Astrocyte of the hippocampus (primary cell): ENCODE measurements at regions not wholly inside any gene's neighbourhood (a gene's known extent, or its start where the extent isn't known, plus 50 kb on each side); places are given as distances from the start of the nearest gene placed in this dataset.

Experiments used
- DNase-seq: peaks from one replicate; pipeline ENCODE4 v3.0.0; 2011; ENCODE audit warnings: low read depth, low spot score

DNA sequence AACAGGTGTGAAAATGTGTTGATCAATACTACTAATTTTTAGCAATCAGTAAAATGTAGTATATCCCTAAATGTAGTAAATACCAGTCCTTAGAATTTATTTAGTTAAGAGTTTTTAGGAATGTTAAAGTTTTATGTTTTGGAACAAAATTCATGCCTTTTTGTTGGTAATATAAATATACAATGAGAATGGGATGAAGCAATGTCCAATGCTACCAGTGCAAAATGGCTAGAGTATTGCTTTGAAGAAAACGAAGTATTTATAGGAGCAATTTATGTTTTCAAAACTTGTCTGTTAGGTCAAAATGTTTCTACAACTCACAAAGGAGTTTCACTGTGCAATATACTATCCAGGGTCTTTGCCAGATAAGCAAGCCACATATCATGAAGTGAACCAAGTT lies 851.5 kb downstream of the PCDH18 start:
- no peak for DNase-seq

DNA sequence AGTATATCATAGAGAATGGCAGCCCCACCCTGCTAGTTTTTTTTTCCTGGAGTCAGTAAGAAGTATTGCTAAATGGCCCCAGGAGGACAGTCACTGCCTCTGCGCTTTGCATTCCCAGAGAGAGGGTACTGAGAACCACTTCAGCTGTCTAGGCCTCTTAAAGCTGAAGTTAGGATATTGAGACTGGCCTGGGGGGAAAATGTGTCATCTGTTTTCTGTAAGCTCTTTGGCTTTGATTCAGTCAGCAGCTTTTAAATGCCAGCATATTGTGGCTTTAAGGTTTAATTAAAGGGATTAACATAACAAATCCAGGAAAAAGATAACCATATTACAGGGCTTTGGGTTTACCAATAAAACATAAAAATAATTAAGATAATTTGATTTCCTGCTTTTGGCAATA lies 852.0 kb downstream of the PCDH18 start:
- DNase-seq = peak; percentile 14

DNA sequence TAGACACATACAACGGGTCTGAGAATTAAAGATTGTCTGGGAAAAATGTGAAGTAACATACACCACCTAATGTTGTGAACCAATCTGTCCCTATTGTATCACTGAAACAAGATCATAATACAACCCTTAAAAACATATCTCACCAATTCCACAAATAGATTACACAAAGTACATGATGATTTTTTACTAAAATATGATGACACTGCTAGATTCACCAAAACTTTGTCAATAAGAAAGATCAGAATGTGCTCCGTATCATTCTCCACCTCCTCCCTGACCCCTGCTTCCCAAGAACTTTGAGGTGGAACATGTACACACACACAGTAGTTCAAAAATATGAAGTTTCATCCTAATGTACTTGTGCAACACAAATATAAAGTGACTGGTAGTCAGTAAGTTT lies 862.0 kb downstream of the PCDH18 start:
- no peak for DNase-seq

DNA sequence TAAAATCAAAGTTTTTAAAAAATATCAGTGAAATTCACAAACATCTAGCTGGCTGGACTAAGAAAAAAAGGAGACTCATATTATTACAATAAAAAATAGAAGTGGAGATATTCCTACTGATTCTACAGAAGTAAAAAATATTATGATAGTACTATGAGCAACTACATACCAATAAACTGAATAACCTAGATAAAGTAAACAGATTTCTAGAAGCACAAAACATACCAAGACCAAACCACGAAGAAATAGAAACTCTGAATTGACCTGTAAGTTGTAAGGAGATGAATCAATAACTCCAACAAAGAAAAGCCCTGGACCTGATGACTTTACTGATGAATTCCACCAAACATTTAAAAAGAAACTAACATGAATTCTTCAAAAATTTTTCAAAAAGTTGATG lies 867.3 kb downstream of the PCDH18 start:
- DNase-seq = no peak

DNA sequence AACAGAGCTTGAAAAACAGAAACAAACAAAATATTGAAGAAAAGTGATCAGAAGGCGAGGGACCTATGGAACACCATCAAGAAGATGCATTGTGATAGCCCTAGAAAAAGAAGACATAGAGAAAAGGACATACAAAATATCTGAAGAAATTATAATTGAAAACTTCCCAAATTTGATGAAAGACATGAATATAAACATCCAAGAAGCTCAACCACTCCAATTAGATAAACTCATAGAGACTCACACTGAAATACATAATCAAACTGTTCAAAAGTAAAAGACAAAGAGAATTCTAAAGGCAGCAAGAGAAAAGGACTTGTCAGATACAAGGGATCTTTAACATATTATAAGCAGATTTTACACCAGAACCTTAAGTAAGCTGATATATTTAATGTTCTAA lies 869.8 kb downstream of the PCDH18 start:
- DNase-seq = no peak

DNA sequence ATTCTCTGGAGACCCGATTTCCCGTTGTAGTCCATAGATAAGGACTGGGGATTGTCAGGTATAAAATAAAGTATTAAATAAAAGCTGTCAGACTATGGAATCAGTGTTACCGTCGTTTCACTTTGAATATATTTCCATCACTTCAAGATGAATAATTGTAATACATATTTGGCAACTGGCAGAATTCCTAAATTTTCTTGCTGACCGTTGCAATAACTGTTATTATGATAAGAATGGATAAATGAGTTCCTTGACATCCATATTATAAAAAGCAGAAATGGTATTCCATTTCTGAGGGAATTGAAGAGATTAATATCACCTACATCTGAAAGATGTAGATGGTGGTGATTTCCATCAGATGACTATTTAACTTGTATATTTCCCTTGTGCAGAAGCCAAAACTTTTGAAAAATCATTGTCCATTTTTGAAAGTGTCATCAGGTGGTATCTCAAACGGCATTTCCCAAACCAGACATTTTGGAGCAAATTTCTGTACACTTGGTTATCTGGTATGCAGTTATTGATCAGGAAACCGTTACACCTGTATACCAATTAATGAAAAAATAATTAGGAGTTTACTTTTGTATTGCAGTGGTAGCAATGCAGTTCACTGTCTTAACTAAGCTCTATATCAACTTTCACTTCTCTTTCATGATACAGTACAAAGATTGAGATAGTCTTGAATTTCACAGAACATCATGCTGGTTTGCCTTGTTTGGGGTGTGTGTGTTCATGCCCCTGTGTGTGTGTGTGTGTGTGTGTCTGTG lies 878.5 kb downstream of the PCDH18 start:
- no peak for DNase-seq

DNA sequence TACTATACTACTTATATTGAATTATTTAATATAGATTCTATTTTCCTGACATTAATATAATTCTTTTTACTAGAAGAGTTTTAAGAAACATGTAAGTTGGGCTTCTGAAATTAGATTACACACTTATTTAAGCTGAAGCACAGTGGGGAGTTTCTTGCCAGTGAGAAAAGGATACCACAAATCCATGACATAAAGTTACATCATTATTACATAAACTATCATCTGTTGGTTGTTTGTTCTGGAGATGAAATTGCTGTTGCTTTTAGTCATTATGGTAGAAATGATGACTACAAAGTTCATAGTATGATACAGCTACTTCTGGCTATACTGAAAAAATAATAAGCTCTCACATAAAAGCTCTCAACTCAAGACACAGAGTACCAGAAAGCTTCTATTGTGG lies 880.4 kb downstream of the PCDH18 start:
- no peak for DNase-seq

DNA sequence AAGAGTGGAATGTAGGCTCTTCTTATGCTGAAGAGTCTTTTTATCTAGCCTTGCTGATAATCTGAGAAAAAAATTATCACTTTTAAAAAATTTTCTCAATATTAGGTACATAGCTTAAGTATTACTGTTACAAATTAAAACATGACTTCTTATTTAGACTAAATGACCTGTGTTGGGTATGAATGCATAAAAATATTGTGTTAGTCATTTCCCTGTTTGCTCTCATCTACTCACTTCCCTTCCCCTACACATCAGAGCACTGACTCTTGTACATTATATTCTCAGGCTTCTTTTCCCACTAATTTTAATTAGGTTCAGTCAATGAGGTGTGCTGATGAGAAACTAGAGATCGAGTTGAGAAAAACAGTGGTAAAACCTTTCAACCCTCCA lies 881.0 kb downstream of the PCDH18 start:
- no peak for DNase-seq

DNA sequence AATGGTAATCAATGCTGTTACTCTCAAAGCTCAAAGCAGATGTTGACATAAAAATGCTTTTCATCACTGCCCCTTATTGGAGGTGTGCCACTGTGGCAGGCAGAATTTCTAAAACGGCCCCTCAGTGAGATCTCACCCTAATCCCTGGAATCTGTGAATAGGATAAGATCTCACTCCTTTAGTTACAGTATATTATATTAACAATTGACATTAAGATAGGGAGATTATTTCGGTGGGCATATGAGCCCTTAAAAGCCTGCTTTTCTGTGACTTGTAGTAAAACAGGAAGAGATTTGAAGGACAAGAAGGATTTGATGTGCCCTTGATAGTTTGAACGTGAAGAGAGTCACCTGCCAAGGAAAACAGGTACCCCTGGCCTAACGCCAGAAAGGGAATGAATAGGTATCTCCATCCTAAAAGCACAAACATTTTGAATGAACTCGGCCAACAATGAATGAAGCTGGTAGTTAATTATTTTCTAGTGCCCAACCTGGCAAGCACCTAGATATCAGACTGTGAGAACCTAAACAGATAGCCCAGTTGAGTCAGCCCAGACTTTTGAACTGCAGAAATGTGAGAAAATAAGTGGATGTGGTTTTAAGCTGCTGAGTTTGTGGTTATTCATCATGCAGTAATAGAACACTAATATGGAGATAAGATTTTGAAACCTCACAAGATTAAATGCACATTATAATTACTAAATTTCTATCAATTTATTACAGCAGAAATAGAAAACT lies 881.6 kb downstream of the PCDH18 start:
- peak; percentile 66 for DNase-seq

DNA sequence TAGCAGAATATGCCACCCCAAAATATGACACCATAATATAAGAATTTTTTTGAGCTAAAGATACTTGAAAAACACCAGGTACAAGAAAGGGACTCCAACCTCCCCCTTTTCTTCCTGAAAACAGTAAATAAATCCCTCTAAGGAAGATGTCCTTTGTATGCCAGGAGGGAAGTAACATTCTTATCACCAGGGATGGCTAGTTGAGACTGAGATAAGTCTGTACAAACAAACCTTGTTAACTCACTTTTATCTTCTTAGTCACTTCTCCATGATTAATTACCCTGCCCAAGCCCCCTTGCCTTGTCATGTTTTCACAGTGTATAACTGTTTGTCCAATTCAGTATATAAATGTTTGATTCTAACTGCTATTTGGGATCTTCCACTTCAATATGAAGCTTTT lies 888.0 kb downstream of the PCDH18 start:
- DNase-seq = no peak

DNA sequence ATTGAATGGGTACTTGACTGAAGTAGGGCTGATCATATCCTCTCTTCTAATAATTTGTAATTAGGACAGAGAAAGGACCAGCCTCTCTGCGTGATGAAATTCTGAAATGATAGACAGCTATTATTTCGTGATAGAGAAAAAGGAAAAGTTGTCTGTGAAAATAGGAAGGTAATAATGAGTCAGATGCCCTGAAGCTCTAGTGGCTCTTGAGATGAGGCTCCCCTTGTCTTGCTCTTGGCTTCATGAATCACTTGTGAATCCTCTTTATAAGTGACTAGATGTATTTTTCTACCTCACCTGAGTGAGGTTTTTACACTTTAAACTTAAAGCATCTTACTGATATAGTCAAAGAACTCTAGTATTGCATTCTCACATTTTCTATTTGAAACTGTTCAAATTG lies 888.9 kb downstream of the PCDH18 start:
- DNase-seq = no peak

DNA sequence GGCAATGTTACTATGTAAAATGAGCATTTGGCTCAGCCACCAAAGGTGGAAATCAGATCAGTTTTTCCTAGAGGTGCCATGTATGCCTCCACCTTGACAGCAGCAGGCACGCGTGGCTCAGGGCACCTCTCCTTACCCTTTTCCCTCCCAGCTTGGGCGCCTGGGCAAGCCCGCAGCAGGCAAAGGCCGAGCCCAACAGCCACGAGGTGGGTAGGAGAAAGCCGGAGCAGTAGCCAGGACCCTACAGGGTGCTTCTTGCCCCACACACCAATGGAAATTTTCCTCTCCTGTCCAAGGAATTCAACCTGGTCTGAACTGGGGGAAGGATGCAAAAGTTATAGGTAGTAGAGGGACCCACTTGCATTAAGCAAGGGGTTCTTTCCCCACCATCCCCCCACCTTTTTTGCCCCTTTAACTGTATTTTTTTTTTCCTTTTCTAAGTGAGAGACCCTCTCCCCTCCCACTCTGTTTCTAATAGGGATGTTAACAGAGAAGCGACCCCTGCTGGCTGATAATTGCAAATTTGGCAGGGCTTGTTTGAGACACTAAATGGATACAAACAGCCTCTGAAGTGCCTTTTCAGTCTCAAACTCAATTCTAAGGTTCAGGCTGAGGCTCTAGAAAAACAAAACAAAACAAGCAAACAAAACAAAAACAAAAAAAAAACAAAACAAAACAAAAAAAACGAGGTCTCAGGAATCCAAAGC lies 895.1 kb downstream of the PCDH18 start:
- peak; percentile 14 for DNase-seq

DNA sequence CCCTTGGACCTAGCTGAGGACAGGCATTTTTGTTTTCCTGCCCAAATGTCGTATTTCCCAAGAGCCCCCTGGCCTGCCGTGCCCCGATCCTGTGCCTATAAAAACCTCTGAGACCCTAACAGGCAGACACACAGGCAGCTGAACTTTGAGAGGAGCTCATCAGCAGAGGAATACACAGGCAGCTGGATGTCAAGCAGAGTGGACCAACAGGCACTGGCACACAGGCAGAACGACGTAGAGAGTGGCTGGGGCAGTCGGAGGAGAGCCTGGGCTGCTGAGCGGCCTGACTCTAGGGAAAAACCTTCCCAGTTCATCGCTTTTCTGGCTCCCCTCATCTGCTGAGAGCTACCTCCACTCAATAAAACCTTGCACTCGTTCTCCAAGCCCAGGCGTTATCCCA lies 896.1 kb downstream of the PCDH18 start:
- no peak for DNase-seq

DNA sequence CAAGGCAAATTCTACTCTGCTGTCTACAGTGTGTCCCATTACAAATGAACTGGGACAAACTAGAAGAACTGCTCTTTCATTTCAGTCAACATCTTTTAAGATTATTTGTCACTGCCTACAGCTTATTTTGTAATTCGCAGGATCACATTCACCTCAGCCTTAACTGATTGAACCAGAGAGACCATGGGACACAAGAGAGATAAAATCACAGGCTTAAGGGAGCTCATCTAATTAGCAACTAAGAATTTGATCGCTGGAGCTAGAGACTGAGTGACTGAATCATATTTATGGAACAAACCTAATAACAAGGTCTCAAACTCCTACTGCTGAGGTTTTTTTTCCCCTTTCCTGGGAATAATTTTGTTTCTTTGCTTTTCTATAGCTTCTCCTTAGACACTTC lies 898.2 kb downstream of the PCDH18 start:
- no peak for DNase-seq

DNA sequence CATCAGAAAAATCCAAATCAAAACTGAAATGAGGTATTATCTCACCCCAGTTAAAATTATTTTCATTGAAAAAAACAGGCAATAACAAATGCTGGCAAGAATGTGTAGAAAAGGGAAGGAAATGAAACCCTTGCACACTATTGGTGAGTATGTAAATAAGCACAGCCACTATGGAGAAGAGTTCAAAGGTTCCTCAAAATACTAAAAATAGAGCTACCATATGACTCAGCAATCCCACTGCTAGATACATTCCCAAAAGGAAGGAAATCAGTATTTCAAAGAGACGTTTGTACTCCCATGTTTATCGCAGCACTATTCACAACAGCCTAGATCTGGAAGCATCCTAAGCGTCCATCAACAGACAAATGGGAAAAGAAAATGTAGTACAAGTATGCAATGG lies 932.4 kb downstream of the PCDH18 start:
- no peak for DNase-seq

DNA sequence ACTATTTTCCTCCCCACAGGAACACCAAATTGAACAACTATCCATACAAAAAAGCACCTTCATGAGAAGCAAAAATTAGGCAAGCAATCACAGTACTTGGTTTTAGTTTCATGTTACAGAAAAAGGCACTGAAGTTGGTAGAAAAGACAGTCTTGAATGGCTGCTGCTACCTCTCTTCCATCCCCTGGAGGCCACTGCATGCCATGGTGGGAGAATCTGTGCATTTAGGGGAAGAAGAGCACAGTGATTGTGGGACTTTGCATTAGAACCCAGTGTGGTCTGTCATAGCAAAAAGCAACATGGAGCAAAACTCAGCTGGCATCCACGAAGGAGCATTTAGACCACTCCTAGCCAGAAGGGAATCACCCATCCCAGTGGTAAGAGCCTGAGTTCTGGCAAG lies 941.9 kb downstream of the PCDH18 start:
- DNase-seq = no peak

DNA sequence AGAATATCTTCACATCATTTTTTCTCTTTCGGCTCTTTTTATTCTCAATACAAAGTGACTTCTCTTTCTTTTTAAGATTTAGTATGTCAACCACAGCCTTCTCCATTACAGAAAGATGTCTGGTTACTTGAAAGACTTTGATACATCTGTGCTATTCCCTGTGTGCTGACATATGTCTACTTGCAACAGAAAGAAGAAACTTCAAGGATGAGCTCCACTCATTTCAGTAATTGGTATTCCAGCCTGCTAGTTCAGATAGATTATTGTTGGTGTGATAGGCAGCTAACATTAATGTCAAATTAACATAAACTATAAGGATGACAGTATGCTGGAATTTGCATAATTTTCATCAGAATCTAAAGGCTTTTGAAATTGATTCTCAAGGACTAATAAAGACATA lies 948.7 kb downstream of the PCDH18 start:
- no peak for DNase-seq

DNA sequence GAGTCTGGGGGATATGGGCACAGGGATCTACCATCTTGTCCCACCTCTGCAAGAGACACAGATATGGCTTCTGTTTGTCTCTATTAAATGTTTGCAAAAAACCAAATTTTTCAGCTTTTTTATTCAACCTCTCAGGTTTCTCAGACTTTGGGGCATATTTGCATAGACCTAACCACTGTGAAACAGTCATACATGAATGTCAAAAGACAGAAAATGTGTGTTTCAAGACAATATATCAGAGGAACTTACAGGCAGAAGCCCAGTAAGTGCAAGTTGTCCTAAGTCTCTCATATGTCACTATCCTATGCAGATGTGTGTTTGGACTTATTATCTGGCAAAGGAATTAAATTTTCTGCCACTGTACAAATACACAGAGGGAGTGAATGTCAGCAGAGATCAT lies 951.2 kb downstream of the PCDH18 start:
- DNase-seq = no peak

DNA sequence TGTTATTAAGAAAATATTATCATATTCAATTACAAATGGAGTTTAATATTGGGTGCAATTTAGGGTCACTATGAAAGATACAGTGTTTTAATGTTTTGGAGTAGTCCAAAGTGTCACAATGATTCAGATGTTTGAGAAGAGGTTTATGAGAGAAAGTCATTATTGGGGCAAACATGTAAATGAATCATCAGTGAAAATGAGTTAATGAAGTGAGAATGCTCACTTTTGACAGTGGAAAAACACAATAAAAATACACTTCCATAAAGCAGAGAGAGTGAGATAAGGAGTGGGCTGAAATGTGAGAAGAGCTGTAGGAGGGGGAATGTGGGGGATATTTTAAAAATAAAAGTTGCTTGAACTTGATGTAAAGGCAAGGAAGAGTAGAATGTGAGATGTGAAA lies 957.1 kb downstream of the PCDH18 start:
- no peak for DNase-seq

DNA sequence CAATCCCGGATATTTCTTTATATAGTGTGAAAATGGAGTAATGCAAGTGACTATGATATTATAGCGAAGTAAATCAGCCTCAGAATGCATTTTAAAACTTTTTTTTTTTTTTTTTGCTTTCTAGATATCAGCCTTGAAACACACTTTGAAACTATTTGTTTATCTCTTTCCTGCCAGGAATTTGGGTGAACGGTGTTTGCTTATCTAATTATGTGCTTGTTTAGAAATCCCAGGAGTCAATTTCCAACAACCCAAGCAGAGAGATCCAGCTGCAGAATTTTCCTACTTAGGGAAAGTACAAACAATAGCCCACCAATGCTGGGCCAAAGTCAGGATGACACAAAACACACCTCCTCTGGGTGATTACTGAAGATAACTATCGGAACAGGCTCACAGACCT lies 958.8 kb downstream of the PCDH18 start:
- no peak for DNase-seq

DNA sequence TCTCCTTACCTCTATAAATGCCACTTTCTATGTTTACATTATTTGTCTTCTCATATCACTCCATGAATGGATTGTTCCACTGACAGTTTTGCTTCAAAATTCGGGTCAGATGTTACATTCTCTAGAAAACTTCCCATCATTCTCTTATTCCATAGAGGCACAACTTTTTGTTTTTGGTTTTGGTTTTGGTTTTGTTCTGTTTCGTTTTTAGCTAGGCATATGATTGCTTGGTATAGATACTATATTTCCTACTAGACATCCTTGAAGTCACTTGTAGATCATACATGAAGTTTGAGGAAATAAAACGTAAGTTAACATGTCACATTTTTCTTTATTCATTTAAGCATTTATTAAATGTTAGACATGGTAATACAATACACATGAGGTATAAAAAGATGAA lies 961.0 kb downstream of the PCDH18 start:
- DNase-seq = no peak

DNA sequence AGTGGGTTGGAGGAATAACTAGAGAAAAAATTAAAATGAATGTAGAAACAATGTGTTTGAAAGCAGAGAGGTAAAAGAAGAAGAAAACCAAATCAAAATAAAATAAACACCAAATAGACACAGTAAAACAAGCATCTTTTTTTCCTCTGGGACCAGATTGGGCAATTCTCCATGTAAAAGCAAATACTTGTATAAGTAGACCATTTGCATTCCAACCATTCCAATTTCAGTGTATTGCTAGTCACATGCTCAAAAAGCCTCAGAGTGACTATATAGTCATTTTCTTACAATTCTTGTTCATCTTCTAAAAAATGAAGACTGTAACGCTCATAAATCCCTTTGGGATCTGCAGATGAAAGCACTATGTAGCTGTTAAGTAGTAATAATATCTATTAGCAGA lies 969.5 kb downstream of the PCDH18 start:
- DNase-seq = peak; percentile 42

DNA sequence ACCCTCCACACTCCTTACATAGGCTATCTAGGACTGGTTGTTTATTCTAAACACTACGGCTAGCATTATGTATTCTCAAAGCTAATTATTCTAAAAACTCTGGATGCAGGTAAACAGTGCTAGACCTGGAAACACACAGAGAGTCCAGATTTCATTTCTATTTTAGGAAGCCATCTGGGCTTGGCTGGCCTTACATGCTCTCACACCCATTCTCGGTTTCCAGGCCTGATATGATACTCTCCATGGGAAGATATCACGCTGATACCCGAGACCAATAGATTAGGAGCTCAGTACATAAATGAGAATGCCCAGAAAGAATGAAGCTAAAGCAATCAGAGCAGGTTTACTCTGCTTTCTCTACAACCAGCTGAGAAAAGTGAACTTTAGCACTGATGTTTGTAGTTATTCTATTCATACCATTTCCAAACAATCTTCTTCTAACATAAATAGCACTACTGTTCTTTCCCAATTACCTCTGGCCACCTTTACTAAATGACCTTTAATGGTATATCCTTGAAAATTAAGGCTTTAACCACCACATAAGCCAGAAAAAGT lies 973.3 kb downstream of the PCDH18 start:
- no peak for DNase-seq
